ENCODE measurements at regions not wholly inside any gene's neighbourhood (a gene's known extent, or its start where the extent isn't known, plus 50 kb on each side); places are given as distances from the start of the nearest gene placed in this dataset.

DNA sequence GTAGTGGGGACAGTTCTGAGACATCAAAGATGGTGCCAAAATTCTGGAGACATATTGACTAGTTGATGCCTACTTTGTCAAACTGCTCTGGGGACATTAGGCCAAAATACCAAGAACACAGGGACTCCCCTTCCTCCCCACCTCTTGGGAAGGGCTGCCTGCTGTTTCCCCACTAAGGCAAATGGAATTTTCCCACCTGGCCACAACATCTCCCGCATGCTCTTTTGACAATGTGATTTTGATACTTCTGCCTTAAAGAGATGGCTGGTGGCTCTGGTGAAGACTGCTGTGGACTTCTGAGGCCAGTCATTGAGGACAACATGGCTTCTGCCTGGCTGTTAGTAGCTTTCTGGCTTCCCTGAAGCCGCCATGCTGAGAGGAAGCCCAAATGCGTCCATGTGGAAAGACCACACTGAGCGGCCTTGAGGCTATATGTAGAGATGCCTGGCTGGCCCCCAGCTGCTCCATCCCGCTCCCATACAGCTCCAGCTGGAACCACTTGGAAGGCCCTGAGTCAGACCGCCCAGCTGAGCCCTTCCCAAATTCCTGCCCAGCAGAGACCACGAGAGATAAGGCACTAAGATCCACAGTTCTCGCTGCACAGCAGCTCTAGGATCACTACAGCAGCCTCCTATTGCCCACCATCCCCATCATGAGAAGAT, 226.7 kb downstream of the SYK start:
- TF ChIP-seq, protein P1, sequence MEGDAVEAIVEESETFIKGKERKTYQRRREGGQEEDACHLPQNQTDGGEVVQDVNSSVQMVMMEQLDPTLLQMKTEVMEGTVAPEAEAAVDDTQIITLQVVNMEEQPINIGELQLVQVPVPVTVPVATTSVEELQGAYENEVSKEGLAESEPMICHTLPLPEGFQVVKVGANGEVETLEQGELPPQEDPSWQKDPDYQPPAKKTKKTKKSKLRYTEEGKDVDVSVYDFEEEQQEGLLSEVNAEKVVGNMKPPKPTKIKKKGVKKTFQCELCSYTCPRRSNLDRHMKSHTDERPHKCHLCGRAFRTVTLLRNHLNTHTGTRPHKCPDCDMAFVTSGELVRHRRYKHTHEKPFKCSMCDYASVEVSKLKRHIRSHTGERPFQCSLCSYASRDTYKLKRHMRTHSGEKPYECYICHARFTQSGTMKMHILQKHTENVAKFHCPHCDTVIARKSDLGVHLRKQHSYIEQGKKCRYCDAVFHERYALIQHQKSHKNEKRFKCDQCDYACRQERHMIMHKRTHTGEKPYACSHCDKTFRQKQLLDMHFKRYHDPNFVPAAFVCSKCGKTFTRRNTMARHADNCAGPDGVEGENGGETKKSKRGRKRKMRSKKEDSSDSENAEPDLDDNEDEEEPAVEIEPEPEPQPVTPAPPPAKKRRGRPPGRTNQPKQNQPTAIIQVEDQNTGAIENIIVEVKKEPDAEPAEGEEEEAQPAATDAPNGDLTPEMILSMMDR (IDR thresholded peaks at IDR 0.05): no peak
- no peak for TF ChIP-seq EP300 (IDR thresholded peaks at IDR 0.05)
- no peak for TF ChIP-seq POLR2A (IDR thresholded peaks at IDR 0.05)

DNA sequence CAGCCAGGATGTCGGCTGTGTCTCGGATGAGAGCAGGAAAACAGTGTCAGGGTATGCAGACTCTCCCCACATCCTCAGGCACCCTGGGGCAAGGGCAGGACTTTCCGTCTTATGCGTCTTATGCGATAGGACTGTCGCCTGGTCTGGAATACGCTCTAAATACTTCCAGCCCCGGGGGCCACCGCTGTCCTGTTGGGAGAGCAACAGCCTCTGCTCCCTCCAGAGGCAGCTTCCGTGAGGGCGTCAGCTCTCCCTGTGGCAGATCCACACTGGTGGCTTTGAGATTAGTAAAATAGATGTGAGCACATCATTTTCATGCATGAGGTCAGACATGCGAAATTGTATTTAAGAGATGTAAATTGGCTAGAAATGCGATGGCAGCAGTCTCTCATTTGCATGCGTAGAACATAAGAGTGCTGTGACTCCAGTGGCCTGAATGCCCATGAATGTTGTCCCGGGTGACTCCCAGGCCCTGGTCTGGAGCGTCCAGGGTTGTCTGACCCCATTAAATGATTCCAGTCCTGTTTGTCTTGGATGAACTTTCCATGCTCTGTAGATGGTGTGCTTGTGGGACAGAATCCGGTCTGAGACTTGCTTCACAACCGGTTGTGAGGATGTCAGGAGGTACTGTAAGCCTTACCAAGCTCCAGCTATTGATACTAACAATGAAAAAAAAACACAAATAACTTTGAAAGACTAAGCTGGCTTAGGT, 228.2 kb downstream of the SYK start:
- Histone ChIP-seq H3K4me1 (no peaks in the 10 kb centered on the region), H3K36me3 (no peaks in the 10 kb centered on the region), H3K9me3 (no peaks in the 10 kb centered on the region), H3K27me3 (no peaks in the 10 kb centered on the region), H3K4me3 (no peak overlapping the region), H3K27ac (no peak overlapping the region)
- 62 to 70% methylated on average over 18 of the region's 18 CpGs for WGBS, 2 donors
- TF ChIP-seq EP300 (IDR thresholded peaks at IDR 0.05) (no peak), POLR2A (IDR thresholded peaks at IDR 0.05) (no peak)
- TF ChIP-seq, protein P1 (IDR thresholded peaks at IDR 0.05): no peak
- no peak for DNase-seq (ENCODE audit: low spot score in 2 of 2)

More for the DNA sequence above, 226.7 kb downstream of the SYK start:
- no peaks in the 10 kb centered on the region for H3K4me1 ChIP-seq
- H3K9me3 ChIP-seq: no peaks in the 10 kb centered on the region
- H3K36me3 ChIP-seq: no peaks in the 10 kb centered on the region
- H3K27ac ChIP-seq: no peak overlapping the region
- 93% methylated on average over 5 to 8 of the region's 8 CpGs for WGBS, 2 donors
- H3K27me3 ChIP-seq: no peaks in the 10 kb centered on the region
- H3K4me3 ChIP-seq: no peak overlapping the region
- no peak for DNase-seq (ENCODE audit: low spot score in 2 of 2)

DNA sequence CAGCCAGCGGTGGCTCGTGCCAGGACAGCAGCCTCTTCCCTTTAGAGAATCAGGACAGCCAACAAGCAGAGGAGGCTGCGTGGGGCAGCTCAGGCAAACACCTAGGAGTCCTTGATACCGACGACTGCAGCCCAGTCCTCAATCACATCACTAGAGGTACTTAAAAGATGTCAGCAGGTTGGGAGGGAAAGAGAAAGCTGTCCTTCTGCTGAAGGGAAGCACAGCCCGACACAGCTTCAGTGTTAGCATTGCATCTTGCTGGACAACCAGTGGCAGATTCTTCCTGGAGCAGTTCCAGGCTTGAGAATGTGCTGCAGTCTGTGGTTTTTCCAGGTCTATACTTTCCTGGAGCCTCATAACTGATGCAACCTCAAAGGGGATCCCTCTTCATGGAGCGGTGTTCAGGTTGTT, 230.5 kb downstream of the SYK start:
- Histone ChIP-seq H3K27ac (no peak overlapping the region), H3K4me1 (peaks cover 0 to 5% (median 5%) of the 10 kb centered on the region in 4 donors), H3K36me3 (no peaks in the 10 kb centered on the region), H3K4me3 (no peak overlapping the region), H3K9me3 (no peaks in the 10 kb centered on the region), H3K27me3 (no peaks in the 10 kb centered on the region)
- DNase-seq (ENCODE audit: low spot score in 2 of 2): no peak
- no peak for TF ChIP-seq POLR2A (IDR thresholded peaks at IDR 0.05)
- TF ChIP-seq, protein P1 (IDR thresholded peaks at IDR 0.05): no peak
- 87 to 92% methylated on average over 7 of the region's 7 CpGs for WGBS, 2 donors

DNA sequence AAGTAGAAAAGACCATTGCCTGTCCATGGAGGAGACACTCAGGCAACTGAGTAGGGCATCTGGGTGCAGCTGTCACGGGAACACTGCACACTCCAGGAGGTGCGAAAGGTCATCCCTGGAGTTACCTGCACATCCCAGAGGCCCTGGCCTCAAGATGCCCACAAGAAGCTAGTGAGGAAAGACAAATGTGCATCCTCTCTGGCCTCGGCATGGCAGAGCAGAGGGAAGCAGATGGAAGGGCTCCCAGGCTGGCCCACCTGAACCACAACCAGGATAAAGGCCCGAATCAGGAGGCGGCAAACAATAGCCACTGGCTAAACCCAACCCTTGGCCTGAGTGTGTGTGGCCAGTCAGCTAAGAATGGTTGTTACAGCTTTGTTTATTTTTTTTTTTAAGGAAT, 231.7 kb downstream of the SYK start:
- 91 to 95% methylated on average over 5 of the region's 5 CpGs for WGBS, 2 donors
- Histone ChIP-seq H3K9me3 (no peaks in the 10 kb centered on the region), H3K4me3 (no peak overlapping the region), H3K27ac (no peak overlapping the region), H3K36me3 (no peaks in the 10 kb centered on the region), H3K4me1 (peaks cover 0 to 17% (median 16%) of the 10 kb centered on the region in 4 donors), H3K27me3 (no peaks in the 10 kb centered on the region)
- no peak for DNase-seq (ENCODE audit: low spot score in 2 of 2)
- TF ChIP-seq, protein P1 (IDR thresholded peaks at IDR 0.05): no peak
- no peak for TF ChIP-seq EP300 (IDR thresholded peaks at IDR 0.05)
- TF ChIP-seq POLR2A (IDR thresholded peaks at IDR 0.05): no peak

DNA sequence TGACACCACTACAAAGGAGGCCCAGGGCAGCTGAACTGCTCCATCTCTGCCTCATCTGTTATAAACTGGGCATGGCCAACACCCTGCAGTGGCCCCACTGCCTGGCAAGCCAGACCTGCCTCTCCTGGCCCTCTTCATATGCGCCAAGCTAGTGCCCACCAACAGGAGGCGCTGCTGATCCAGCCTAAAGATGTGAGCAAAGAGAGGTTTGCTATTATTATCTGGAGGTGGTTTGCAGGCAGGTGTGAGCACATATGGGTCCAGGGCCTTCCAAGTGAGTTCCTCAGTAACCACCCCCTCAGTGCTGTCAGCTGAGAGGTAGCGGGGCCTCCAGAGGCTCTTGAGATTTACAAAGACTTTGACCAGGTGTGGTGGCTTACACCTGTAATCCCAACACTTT, 232.2 kb downstream of the SYK start:
- Histone ChIP-seq H3K4me1 (peaks cover 0 to 22% (median 20%) of the 10 kb centered on the region in 4 donors), H3K27ac (no peak overlapping the region), H3K27me3 (no peaks in the 10 kb centered on the region), H3K9me3 (no peaks in the 10 kb centered on the region), H3K36me3 (no peaks in the 10 kb centered on the region), H3K4me3 (no peak overlapping the region)
- TF ChIP-seq POLR2A (IDR thresholded peaks at IDR 0.05): no peak
- TF ChIP-seq, protein P1 (IDR thresholded peaks at IDR 0.05): peak in 2 of 5 experiments; percentile 17 to 19
- no peak for DNase-seq (ENCODE audit: low spot score in 2 of 2)
- WGBS, 2 donors: 94 to 97% methylated on average over 3 of the region's 3 CpGs
